ENCODE measurements at regions not wholly inside any gene's neighbourhood (a gene's known extent, or its start where the extent isn't known, plus 50 kb on each side); places are given as distances from the start of the nearest gene placed in this dataset.

- DNase-seq: no peak
Observed at GRCh38 chr2:41943159-41943558, 104.7 kb upstream of the PKDCC start.

GRCh38 chr2:41944220-41944880, 103.5 kb upstream of the PKDCC start:
- no peak for DNase-seq

- DNase-seq: no peak
Observed at GRCh38 chr2:41947701-41948396, 100.0 kb upstream of the PKDCC start.

- DNase-seq: no peak
Observed at GRCh38 chr2:41948397-41948763, 99.4 kb upstream of the PKDCC start.

- no peak for DNase-seq
Observed at GRCh38 chr2:41949091-41949882, 98.5 kb upstream of the PKDCC start.

- no peak for DNase-seq
Observed at GRCh38 chr2:41949883-41950665, 97.7 kb upstream of the PKDCC start.

- no peak for DNase-seq
Observed at GRCh38 chr2:41950666-41950960, 97.2 kb upstream of the PKDCC start.

GRCh38 chr2:41954304-41955291, 93.2 kb upstream of the PKDCC start:
- DNase-seq: no peak

- DNase-seq: no peak
Observed at GRCh38 chr2:41955316-41956043, 92.3 kb upstream of the PKDCC start.

- DNase-seq: no peak
Observed at GRCh38 chr2:41957431-41957830, 90.4 kb upstream of the PKDCC start.

- no peak for DNase-seq
Observed at GRCh38 chr2:41958251-41958650, 89.6 kb upstream of the PKDCC start.

GRCh38 chr2:41958775-41959174, 89.0 kb upstream of the PKDCC start:
- no peak for DNase-seq

- DNase-seq: no peak
Observed at GRCh38 chr2:41959760-41960159, 88.1 kb upstream of the PKDCC start.

GRCh38 chr2:41962922-41963622, 84.7 kb upstream of the PKDCC start:
- DNase-seq: no peak

- DNase-seq: no peak
Observed at GRCh38 chr2:41963661-41964525, 83.9 kb upstream of the PKDCC start.

- DNase-seq: no peak
Observed at GRCh38 chr2:41965173-41965908, 82.5 kb upstream of the PKDCC start.

- no peak for DNase-seq
Observed at GRCh38 chr2:41965909-41966295, 81.9 kb upstream of the PKDCC start.

- DNase-seq: no peak
Observed at GRCh38 chr2:41966431-41966893, 81.4 kb upstream of the PKDCC start.

GRCh38 chr2:41966920-41967319, 80.9 kb upstream of the PKDCC start:
- DNase-seq: no peak
